ENCODE measurements at regions not wholly inside any gene's neighbourhood (a gene's known extent, or its start where the extent isn't known, plus 50 kb on each side); places are given as distances from the start of the nearest gene placed in this dataset.
"Not testable (repeated sequence)": the region's sequence is repeated elsewhere in the genome, so short reads cannot be mapped to it uniquely, and the experiment has no call there.

- DNase-seq: no peak
- Histone ChIP-seq H3K27me3 (no peaks in the 10 kb centered on the region), H3K36me3 (no peaks in the 10 kb centered on the region), H3K4me1 (no peaks in the 10 kb centered on the region), H3K9me3 (no peaks in the 10 kb centered on the region), H3K27ac (no peak overlapping the region), H3K4me3 (no peak overlapping the region)
- in situ Hi-C loops (cut with MboI; ENCODE audit: low sequenced_read_pairs in 4 of 4) (no loop called here), intact Hi-C loops (cut with DNase I; ENCODE audit: low total_unique reads) (no loop called here)
- ATAC-seq: no peak
- no peak for TF ChIP-seq CTCF (IDR thresholded peaks at IDR 0.05 in 4 of 5, conservative IDR thresholded peaks at IDR 0.05 in 1 of 5)
- no peak for TF ChIP-seq POLR2A (IDR thresholded peaks at IDR 0.05)
Observed at GRCh38 chrX:65127842-65128241, 151.6 kb upstream of the ZC4H2 start.

- Histone ChIP-seq H3K4me1 (no peaks in the 10 kb centered on the region), H3K36me3 (no peaks in the 10 kb centered on the region), H3K27ac (no peak overlapping the region), H3K4me3 (no peak overlapping the region), H3K27me3 (no peaks in the 10 kb centered on the region), H3K9me3 (peaks cover 0 to 5% (median 0%) of the 10 kb centered on the region in 3 donors)
- in situ Hi-C loops (cut with MboI; ENCODE audit: low sequenced_read_pairs in 4 of 4) (no loop called here), intact Hi-C loops (cut with DNase I; ENCODE audit: low total_unique reads) (no loop called here)
- no peak for TF ChIP-seq POLR2A (IDR thresholded peaks at IDR 0.05)
- TF ChIP-seq CTCF (IDR thresholded peaks at IDR 0.05 in 4 of 5, conservative IDR thresholded peaks at IDR 0.05 in 1 of 5): no peak
- DNase-seq: no peak
- no peak for ATAC-seq
Observed at GRCh38 chrX:65098851-65099250, 122.6 kb upstream of the ZC4H2 start.

- Histone ChIP-seq H3K9me3 (no peaks in the 10 kb centered on the region), H3K4me1 (no peaks in the 10 kb centered on the region), H3K4me3 (no peak overlapping the region), H3K27ac (no peak overlapping the region), H3K36me3 (no peaks in the 10 kb centered on the region), H3K27me3 (no peaks in the 10 kb centered on the region)
- DNase-seq: no peak
- no peak for ATAC-seq
- intact Hi-C loops (cut with DNase I; ENCODE audit: low total_unique reads): no loop called here
- in situ Hi-C loops (cut with MboI; ENCODE audit: low sequenced_read_pairs in 4 of 4): no loop called here
- no peak for TF ChIP-seq CTCF (IDR thresholded peaks at IDR 0.05 in 4 of 5, conservative IDR thresholded peaks at IDR 0.05 in 1 of 5)
- TF ChIP-seq POLR2A (IDR thresholded peaks at IDR 0.05): no peak
Observed at GRCh38 chrX:65093658-65094057, 117.4 kb upstream of the ZC4H2 start.

DNA sequence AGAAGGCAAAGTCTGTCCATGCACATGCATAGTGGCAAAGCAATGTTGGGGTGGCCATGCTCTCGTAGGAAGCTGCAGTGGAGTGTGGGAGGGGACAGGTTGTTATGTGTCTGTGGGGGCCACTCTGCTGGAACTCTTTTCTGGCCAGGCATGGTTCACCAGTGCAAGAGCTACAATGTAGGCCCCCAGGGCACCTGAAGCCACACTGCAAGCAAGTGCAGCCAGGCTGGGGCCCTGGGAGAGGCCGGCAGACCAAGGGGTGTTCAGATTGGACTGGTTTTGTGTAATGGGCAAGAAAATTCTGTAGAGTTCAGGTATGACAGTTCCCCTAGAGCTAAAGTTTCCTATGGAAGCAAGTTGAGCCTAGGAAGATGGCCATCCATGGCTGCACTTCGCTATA is 97.0 kb upstream of the ZC4H2 start:
- H3K4me1 ChIP-seq: no peaks in the 10 kb centered on the region
- no peak overlapping the region for H3K4me3 ChIP-seq
- DNase-seq: no peak
- ATAC-seq: no peak
- no peaks in the 10 kb centered on the region for H3K9me3 ChIP-seq
- in situ Hi-C loops (cut with MboI; ENCODE audit: low sequenced_read_pairs in 4 of 4): no loop called here
- TF ChIP-seq CTCF (IDR thresholded peaks at IDR 0.05 in 4 of 5, conservative IDR thresholded peaks at IDR 0.05 in 1 of 5): no peak
- no peak for TF ChIP-seq POLR2A (IDR thresholded peaks at IDR 0.05)
- no peaks in the 10 kb centered on the region for H3K27me3 ChIP-seq
- intact Hi-C loops (cut with DNase I; ENCODE audit: low total_unique reads): no loop called here
- H3K36me3 ChIP-seq: no peaks in the 10 kb centered on the region
- H3K27ac ChIP-seq: no peak overlapping the region

GRCh38 chrX:65072590-65072989 is 96.3 kb upstream of the ZC4H2 start:
- intact Hi-C loops (cut with DNase I; ENCODE audit: low total_unique reads): no loop called here
- Histone ChIP-seq H3K36me3 (no peaks in the 10 kb centered on the region), H3K27ac (no peak overlapping the region), H3K9me3 (no peaks in the 10 kb centered on the region), H3K27me3 (no peaks in the 10 kb centered on the region), H3K4me1 (no peaks in the 10 kb centered on the region), H3K4me3 (no peak overlapping the region)
- TF ChIP-seq CTCF (IDR thresholded peaks at IDR 0.05 in 4 of 5, conservative IDR thresholded peaks at IDR 0.05 in 1 of 5) (no peak), POLR2A (IDR thresholded peaks at IDR 0.05) (no peak)
- DNase-seq (no peak), ATAC-seq (no peak)
- in situ Hi-C loops (cut with MboI; ENCODE audit: low sequenced_read_pairs in 4 of 4): no loop called here

- ATAC-seq; in situ Hi-C loops (cut with MboI; ENCODE audit: low sequenced_read_pairs in 4 of 4); H3K27ac ChIP-seq; DNase-seq; H3K4me3 ChIP-seq; intact Hi-C loops (cut with DNase I; ENCODE audit: low total_unique reads); H3K36me3 ChIP-seq; H3K4me1 ChIP-seq; H3K27me3 ChIP-seq; H3K9me3 ChIP-seq: not testable (repeated sequence)
Observed at GRCh38 chrX:65058626-65059025, 82.4 kb upstream of the ZC4H2 start.

Data from gastrocnemius medialis (tissue), 4 donors.